ENCODE measurements at regions not wholly inside any gene's neighbourhood (a gene's known extent, or its start where the extent isn't known, plus 50 kb on each side); places are given as distances from the start of the nearest gene placed in this dataset.
"Not testable (repeated sequence)": the region's sequence is repeated elsewhere in the genome, so short reads cannot be mapped to it uniquely, and the experiment has no call there.

DNA sequence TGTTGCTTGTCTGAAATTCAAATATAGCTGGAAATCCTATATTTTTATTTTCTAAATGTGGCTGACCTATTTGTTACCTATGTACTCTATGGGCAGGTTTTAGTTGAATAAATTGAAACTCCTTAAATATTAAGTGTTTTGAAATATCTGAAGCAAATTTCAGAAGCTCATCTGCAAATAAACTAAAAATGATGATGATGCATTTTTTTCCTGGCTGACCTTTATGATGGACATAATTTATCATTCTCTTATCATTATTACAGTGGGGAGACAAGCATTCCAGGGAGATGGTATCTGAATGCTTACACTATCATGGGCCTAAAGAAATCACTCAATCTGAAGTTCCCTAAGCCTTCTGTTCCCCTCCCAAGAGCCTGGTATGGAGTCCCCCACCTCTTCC, 1225.2 kb downstream of the AACS start:
- no peak overlapping the region for H3K4me3 ChIP-seq
- H3K4me1 ChIP-seq: no peaks in the 10 kb centered on the region
- peaks cover 3 to 50% (median 24%) of the 10 kb centered on the region in 8 donors for H3K9me3 ChIP-seq
- no peaks in the 10 kb centered on the region for H3K27me3 ChIP-seq (replicated peaks in 1 of 7)
- H3K27ac ChIP-seq: no peak overlapping the region
- DNase-seq: no peak
- H3K36me3 ChIP-seq: no peaks in the 10 kb centered on the region
- no peak for TF ChIP-seq POLR2AphosphoS5 (IDR thresholded peaks at IDR 0.05)
- no peak for TF ChIP-seq POLR2A (IDR thresholded peaks at IDR 0.05)
- TF ChIP-seq, protein P1, sequence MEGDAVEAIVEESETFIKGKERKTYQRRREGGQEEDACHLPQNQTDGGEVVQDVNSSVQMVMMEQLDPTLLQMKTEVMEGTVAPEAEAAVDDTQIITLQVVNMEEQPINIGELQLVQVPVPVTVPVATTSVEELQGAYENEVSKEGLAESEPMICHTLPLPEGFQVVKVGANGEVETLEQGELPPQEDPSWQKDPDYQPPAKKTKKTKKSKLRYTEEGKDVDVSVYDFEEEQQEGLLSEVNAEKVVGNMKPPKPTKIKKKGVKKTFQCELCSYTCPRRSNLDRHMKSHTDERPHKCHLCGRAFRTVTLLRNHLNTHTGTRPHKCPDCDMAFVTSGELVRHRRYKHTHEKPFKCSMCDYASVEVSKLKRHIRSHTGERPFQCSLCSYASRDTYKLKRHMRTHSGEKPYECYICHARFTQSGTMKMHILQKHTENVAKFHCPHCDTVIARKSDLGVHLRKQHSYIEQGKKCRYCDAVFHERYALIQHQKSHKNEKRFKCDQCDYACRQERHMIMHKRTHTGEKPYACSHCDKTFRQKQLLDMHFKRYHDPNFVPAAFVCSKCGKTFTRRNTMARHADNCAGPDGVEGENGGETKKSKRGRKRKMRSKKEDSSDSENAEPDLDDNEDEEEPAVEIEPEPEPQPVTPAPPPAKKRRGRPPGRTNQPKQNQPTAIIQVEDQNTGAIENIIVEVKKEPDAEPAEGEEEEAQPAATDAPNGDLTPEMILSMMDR (IDR thresholded peaks at IDR 0.05 in 8 of 11, conservative IDR thresholded peaks at IDR 0.05 in 3 of 11): no peak
- intact Hi-C loops (cut with DNase I; ENCODE audit: low total_unique reads): no loop called here

DNA sequence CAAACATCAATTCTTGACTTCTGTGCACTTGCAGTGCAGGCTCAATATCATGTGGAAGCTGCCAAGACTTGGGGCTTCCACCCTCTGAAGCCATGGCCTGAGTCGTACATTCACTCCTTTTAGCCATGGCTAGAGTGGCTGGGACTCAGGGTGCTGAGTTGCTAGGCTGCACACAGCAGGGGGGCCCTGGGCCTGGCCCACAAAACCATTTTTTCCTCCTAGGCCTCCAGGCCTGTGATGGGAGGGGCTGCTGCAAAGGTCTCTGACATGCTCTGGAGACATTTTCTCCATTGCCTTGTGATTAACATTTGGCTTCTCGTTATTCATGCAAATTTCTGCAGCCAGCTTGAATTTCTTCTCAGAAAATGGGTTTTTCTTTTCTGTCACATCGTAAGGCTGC, 1226.8 kb downstream of the AACS start:
- H3K4me1 ChIP-seq; DNase-seq; H3K27me3 ChIP-seq (replicated peaks in 1 of 7); H3K27ac ChIP-seq; intact Hi-C loops (cut with DNase I; ENCODE audit: low total_unique reads); H3K36me3 ChIP-seq; H3K4me3 ChIP-seq: not testable (repeated sequence)
- peaks cover 3 to 50% (median 24%) of the 10 kb centered on the region in 8 donors for H3K9me3 ChIP-seq
- WGBS, 5 donors: 73 to 86% (median 77%) methylated on average over 3 of the region's 3 CpGs

DNA sequence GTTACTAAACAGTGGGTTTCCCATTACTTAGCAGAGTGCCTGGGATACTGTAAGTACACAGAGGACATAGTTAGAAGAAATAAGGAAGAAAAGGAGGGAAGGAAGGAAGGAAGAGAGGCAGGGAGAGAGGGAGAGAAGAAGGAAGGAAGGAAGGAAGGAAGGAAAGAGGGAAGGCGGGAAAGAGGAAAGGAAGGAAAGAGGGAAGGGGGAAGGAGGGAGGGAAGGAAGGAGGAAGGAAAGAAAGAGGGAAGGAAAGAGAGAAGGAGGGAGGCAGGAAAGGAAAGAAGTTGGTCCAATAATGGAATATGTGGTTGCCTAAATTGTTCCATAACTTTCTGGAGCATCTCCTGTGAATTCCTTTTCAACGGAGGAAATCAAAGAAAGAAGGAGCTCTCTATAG, 1230.4 kb downstream of the AACS start:
- TF ChIP-seq POLR2A (IDR thresholded peaks at IDR 0.05): no peak
- TF ChIP-seq, protein P1 (IDR thresholded peaks at IDR 0.05 in 8 of 11, conservative IDR thresholded peaks at IDR 0.05 in 3 of 11): no peak
- no peak for TF ChIP-seq POLR2AphosphoS5 (IDR thresholded peaks at IDR 0.05)
- Histone ChIP-seq H3K27ac (no peak overlapping the region), H3K4me3 (no peak overlapping the region), H3K9me3 (peaks cover 3 to 42% (median 20%) of the 10 kb centered on the region in 8 donors), H3K4me1 (no peaks in the 10 kb centered on the region), H3K36me3 (no peaks in the 10 kb centered on the region), H3K27me3 (replicated peaks in 1 of 7) (no peaks in the 10 kb centered on the region)
- intact Hi-C loops (cut with DNase I; ENCODE audit: low total_unique reads): no loop called here
- DNase-seq: no peak
- WGBS, 5 donors: 79 to 90% (median 84%) methylated on average over 2 of the region's 2 CpGs

DNA sequence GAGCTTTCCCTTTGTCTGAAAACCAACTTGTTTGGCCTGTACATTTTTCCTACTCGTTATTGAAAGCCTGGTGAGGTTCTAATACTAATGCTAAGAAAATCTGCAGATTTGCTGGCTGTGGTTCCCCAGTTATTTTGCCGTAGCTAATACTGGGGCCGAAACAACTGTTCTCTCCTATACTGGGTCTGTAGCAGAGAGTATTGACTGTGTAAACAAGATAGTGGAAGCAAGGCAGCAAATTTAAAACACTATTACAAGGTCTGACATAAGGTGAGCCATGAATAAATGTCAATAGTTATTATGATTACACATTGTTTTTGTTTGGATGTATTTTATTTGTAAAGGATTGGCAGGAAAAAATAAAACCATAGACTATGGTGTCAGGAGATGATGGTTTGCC, 1244.0 kb downstream of the AACS start:
- Histone ChIP-seq H3K27ac (no peak overlapping the region), H3K4me1 (no peaks in the 10 kb centered on the region), H3K4me3 (no peak overlapping the region), H3K27me3 (replicated peaks in 1 of 7) (no peaks in the 10 kb centered on the region), H3K36me3 (no peaks in the 10 kb centered on the region), H3K9me3 (peaks cover 0 to 24% (median 7%) of the 10 kb centered on the region in 8 donors)
- 68 to 82% (median 77%) methylated on average over 3 of the region's 3 CpGs for WGBS, 5 donors
- no peak for DNase-seq
- intact Hi-C loops (cut with DNase I; ENCODE audit: low total_unique reads): no loop called here
- TF ChIP-seq POLR2A (IDR thresholded peaks at IDR 0.05): no peak
- TF ChIP-seq POLR2AphosphoS5 (IDR thresholded peaks at IDR 0.05): no peak
- TF ChIP-seq, protein P1 (IDR thresholded peaks at IDR 0.05 in 8 of 11, conservative IDR thresholded peaks at IDR 0.05 in 3 of 11): no peak

DNA sequence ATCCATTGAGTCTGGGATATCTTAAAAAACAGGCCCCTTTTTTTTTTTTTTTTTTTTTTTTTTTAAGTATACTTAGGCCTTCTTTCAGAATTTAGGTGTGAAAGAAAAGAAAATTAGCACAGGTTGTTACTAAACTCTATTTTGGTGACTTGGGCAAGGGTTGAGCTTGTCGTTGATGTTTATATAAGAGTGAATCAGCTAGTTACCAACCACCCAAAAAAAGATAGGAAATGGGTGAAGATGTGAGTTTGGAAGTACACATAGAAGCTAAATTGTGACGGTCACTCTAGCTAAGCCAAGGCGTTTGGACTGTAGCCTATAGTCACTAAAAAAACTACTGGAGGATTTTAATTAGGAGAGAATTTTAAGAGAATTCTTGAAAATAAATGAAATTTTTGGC, 1247.2 kb downstream of the AACS start:
- 68 to 88% (median 81%) methylated on average over 3 of the region's 3 CpGs for WGBS, 5 donors
- TF ChIP-seq POLR2AphosphoS5 (IDR thresholded peaks at IDR 0.05) (no peak), POLR2A (IDR thresholded peaks at IDR 0.05) (no peak)
- TF ChIP-seq, protein P1 (IDR thresholded peaks at IDR 0.05 in 8 of 11, conservative IDR thresholded peaks at IDR 0.05 in 3 of 11): no peak
- Histone ChIP-seq H3K27me3 (replicated peaks in 1 of 7) (no peaks in the 10 kb centered on the region), H3K27ac (no peak overlapping the region), H3K4me3 (no peak overlapping the region), H3K4me1 (no peaks in the 10 kb centered on the region), H3K9me3 (peaks cover 0 to 6% (median 0%) of the 10 kb centered on the region in 8 donors), H3K36me3 (no peaks in the 10 kb centered on the region)
- intact Hi-C loops (cut with DNase I; ENCODE audit: low total_unique reads): no loop called here
- no peak for DNase-seq
